Kidney glomerular epithelial cell (primary cell): ENCODE measurements at regions not wholly inside any gene's neighbourhood (a gene's known extent, or its start where the extent isn't known, plus 50 kb on each side); places are given as distances from the start of the nearest gene placed in this dataset.

ENCODE experiments used
- DNase-seq: peaks from one replicate; lab custom pipeline; 2025; lab: John Stamatoyannopoulos, UW

GRCh38 chr7:371119-371778 lies 81.3 kb downstream of the FOXL3 start:
- no peak for DNase-seq

- DNase-seq = no peak
These were observed 82.0 kb downstream of the FOXL3 start for GRCh38 chr7:371779-372545.

- no peak for DNase-seq
These were observed 82.6 kb downstream of the FOXL3 start for GRCh38 chr7:372546-372931.

GRCh38 chr7:372932-373791 lies 83.2 kb downstream of the FOXL3 start:
- no peak for DNase-seq

GRCh38 chr7:373818-374705 lies 84.1 kb downstream of the FOXL3 start:
- no peak for DNase-seq

- DNase-seq = no peak
These were observed 84.8 kb downstream of the FOXL3 start for GRCh38 chr7:374706-375311.

GRCh38 chr7:375321-375831 lies 85.4 kb downstream of the FOXL3 start:
- no peak for DNase-seq

- DNase-seq = no peak
These were observed 85.9 kb downstream of the FOXL3 start for GRCh38 chr7:375901-376305.

- no peak for DNase-seq
These were observed 86.5 kb downstream of the FOXL3 start for GRCh38 chr7:376306-377079.

- DNase-seq = no peak
These were observed 87.4 kb downstream of the FOXL3 start for GRCh38 chr7:377080-378040.

GRCh38 chr7:378041-378420 lies 88.1 kb downstream of the FOXL3 start:
- no peak for DNase-seq

GRCh38 chr7:378551-379455 lies 88.8 kb downstream of the FOXL3 start:
- no peak for DNase-seq

GRCh38 chr7:379456-380138 lies 89.6 kb downstream of the FOXL3 start:
- DNase-seq = no peak

- DNase-seq = no peak
These were observed 90.1 kb downstream of the FOXL3 start for GRCh38 chr7:380139-380485.

- DNase-seq = no peak
These were observed 90.8 kb downstream of the FOXL3 start for GRCh38 chr7:380711-381210.

GRCh38 chr7:381211-382042 lies 91.5 kb downstream of the FOXL3 start:
- DNase-seq = no peak

- DNase-seq = no peak
These were observed 92.1 kb downstream of the FOXL3 start for GRCh38 chr7:382043-382400.
